IMR-90 (cell line): ENCODE measurements at regions not wholly inside any gene's neighbourhood (a gene's known extent, or its start where the extent isn't known, plus 50 kb on each side); places are given as distances from the start of the nearest gene placed in this dataset.

Source experiments
- BHLHE40 ChIP-seq: fragments of 150-350 bp; IDR thresholded peaks from 2 replicates; pipeline ENCODE4 v1.6.1; 2016; ENCODE audit warnings: mild to moderate bottlenecking, low read depth, low read length
- CEBPB ChIP-seq: IDR thresholded peaks from 2 replicates; pipeline ENCODE4 v1.6.1; 2012; ENCODE audit warnings: low read depth, low read length, improper control_type of control experiment
- CHD1 ChIP-seq: IDR thresholded peaks from 2 replicates; pipeline ENCODE4 v1.6.1; 2012; ENCODE audit warnings: low read depth, low read length, improper control_type of control experiment
- CTCF ChIP-seq: conservative IDR thresholded peaks from 2 replicates; pipeline ENCODE4 v1.5.1; 2012; ENCODE audit warnings: mild to moderate bottlenecking, low read depth, low read length, improper control_type of control experiment
- ELK1 ChIP-seq: fragments of 150-350 bp; IDR thresholded peaks from 2 replicates; pipeline ENCODE4 v1.6.1; 2016; ENCODE audit warnings: low read depth, mild to moderate bottlenecking, low read length, moderate library complexity, borderline replicate concordance
- FOS ChIP-seq: fragments of 150-350 bp; IDR thresholded peaks from 2 replicates; pipeline ENCODE4 v1.6.1; 2016; ENCODE audit warnings: low read depth, low read length
- MAZ ChIP-seq: IDR thresholded peaks from 2 replicates; pipeline ENCODE4 v1.6.1; 2012; ENCODE audit warnings: low read depth, mild to moderate bottlenecking, low read length, improper control_type of control experiment, moderate library complexity, borderline replicate concordance
- MXI1 ChIP-seq: IDR thresholded peaks from 2 replicates; pipeline ENCODE4 v1.6.1; 2012; ENCODE audit warnings: low read depth, mild to moderate bottlenecking, low read length, moderate library complexity, borderline replicate concordance
- NFE2L2 ChIP-seq: fragments of 150-350 bp; IDR thresholded peaks from 2 replicates; pipeline ENCODE4 v1.6.1; 2016; ENCODE audit warnings: low read depth, mild to moderate bottlenecking, low read length
- POLR2A ChIP-seq: IDR thresholded peaks from 2 replicates; pipeline ENCODE4 v1.6.1; 2012; ENCODE audit warnings: mild to moderate bottlenecking, low read depth, low read length
- RAD21 ChIP-seq: IDR thresholded peaks from 2 replicates; pipeline ENCODE4 v1.6.1; 2012; ENCODE audit warnings: low read length, improper control_type of control experiment
- RCOR1 ChIP-seq: IDR thresholded peaks from 2 replicates; pipeline ENCODE4 v1.6.1; 2012; ENCODE audit warnings: mild to moderate bottlenecking, low read length, improper control_type of control experiment; ENCODE audit not compliant: insufficient replicate concordance
- RFX5 ChIP-seq: IDR thresholded peaks from 2 replicates; pipeline ENCODE4 v1.8.0; 2012; ENCODE audit warnings: low read depth, mild to moderate bottlenecking, low read length, moderate library complexity
- SMC3 ChIP-seq: fragments of 150-350 bp; IDR thresholded peaks from 2 replicates; pipeline ENCODE4 v1.6.1; 2016; ENCODE audit warnings: low read depth, mild to moderate bottlenecking, antibody characterized with exemption, low read length, moderate library complexity

- TF ChIP-seq NFE2L2 (no peak), BHLHE40 (no peak), CTCF (no peak), CHD1 (no peak), RFX5 (no peak), POLR2A (no peak), CEBPB (no peak), RAD21 (no peak), MXI1 (no peak), RCOR1 (no peak), ELK1 (no peak), FOS (no peak), SMC3 (no peak), MAZ (no peak)
Observed at GRCh38 chrX:149205937-149206336, 299.2 kb downstream of the IDS start.
